ENCODE measurements at regions not wholly inside any gene's neighbourhood (a gene's known extent, or its start where the extent isn't known, plus 50 kb on each side); places are given as distances from the start of the nearest gene placed in this dataset.

GRCh38 chr7:67786021-67786420 lies 789.4 kb downstream of the TYW1 start:
- peaks cover 0 to 5% (median 0%) of the 10 kb centered on the region in 3 donors for H3K27me3 ChIP-seq
- DNase-seq (no peak), ATAC-seq (no peak)
- TF ChIP-seq POLR2A (IDR thresholded peaks at IDR 0.05) (no peak), CTCF (IDR thresholded peaks at IDR 0.05 in 4 of 5, conservative IDR thresholded peaks at IDR 0.05 in 1 of 5) (no peak)
- no peaks in the 10 kb centered on the region for H3K36me3 ChIP-seq
- no peak overlapping the region for H3K27ac ChIP-seq
- no peaks in the 10 kb centered on the region for H3K4me1 ChIP-seq
- intact Hi-C loops (cut with DNase I; ENCODE audit: low total_unique reads), result no loop called here
- no peak overlapping the region for H3K4me3 ChIP-seq
- in situ Hi-C loops (cut with MboI; ENCODE audit: low sequenced_read_pairs in 4 of 4), result no loop called here
- no peaks in the 10 kb centered on the region for H3K9me3 ChIP-seq

GRCh38 chr7:67788669-67789068 lies 792.0 kb downstream of the TYW1 start:
- H3K4me1 ChIP-seq, result no peaks in the 10 kb centered on the region
- in situ Hi-C loops (cut with MboI; ENCODE audit: low sequenced_read_pairs in 4 of 4) (no loop called here), intact Hi-C loops (cut with DNase I; ENCODE audit: low total_unique reads) (no loop called here)
- DNase-seq, result no peak
- H3K36me3 ChIP-seq, result no peaks in the 10 kb centered on the region
- no peaks in the 10 kb centered on the region for H3K9me3 ChIP-seq
- ATAC-seq, result no peak
- H3K27me3 ChIP-seq, result peaks cover 0 to 5% (median 0%) of the 10 kb centered on the region in 3 donors
- TF ChIP-seq CTCF (IDR thresholded peaks at IDR 0.05 in 4 of 5, conservative IDR thresholded peaks at IDR 0.05 in 1 of 5), result no peak
- no peak for TF ChIP-seq POLR2A (IDR thresholded peaks at IDR 0.05)
- H3K27ac ChIP-seq, result no peak overlapping the region
- no peak overlapping the region for H3K4me3 ChIP-seq

DNA sequence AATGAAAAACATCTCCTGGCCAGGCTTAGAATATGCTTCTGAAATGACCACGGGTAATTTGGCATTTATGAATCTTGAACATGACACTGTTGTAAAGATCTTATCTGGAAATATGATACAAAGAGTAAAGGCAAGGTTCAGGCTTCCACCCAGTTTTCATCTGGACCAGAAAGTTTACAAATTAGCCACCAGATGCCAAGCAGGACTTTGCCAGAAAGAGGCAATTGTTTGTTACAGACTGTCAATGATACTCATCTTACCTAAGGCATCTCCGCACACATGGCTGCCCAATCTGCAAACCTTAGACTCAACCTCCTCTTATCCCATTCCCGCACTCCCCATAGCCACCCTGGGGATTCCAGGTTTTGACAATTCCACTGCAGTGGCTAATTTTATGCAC lies 795.3 kb downstream of the TYW1 start:
- Histone ChIP-seq H3K4me1 (no peaks in the 10 kb centered on the region), H3K27ac (no peak overlapping the region), H3K9me3 (no peaks in the 10 kb centered on the region), H3K36me3 (no peaks in the 10 kb centered on the region), H3K27me3 (peaks cover 0 to 5% (median 0%) of the 10 kb centered on the region in 3 donors), H3K4me3 (no peak overlapping the region)
- TF ChIP-seq CTCF (IDR thresholded peaks at IDR 0.05 in 4 of 5, conservative IDR thresholded peaks at IDR 0.05 in 1 of 5) (no peak), POLR2A (IDR thresholded peaks at IDR 0.05) (no peak)
- in situ Hi-C loops (cut with MboI; ENCODE audit: low sequenced_read_pairs in 4 of 4), result no loop called here
- intact Hi-C loops (cut with DNase I; ENCODE audit: low total_unique reads), result no loop called here
- DNase-seq, result no peak
- ATAC-seq, result no peak

GRCh38 chr7:67794544-67794943 lies 797.9 kb downstream of the TYW1 start:
- DNase-seq (no peak), ATAC-seq (no peak)
- no peak for TF ChIP-seq CTCF (IDR thresholded peaks at IDR 0.05 in 4 of 5, conservative IDR thresholded peaks at IDR 0.05 in 1 of 5)
- TF ChIP-seq POLR2A (IDR thresholded peaks at IDR 0.05), result no peak
- no peaks in the 10 kb centered on the region for H3K4me1 ChIP-seq
- in situ Hi-C loops (cut with MboI; ENCODE audit: low sequenced_read_pairs in 4 of 4), result no loop called here
- H3K27me3 ChIP-seq, result no peaks in the 10 kb centered on the region
- intact Hi-C loops (cut with DNase I; ENCODE audit: low total_unique reads), result no loop called here
- H3K4me3 ChIP-seq, result no peak overlapping the region
- no peaks in the 10 kb centered on the region for H3K9me3 ChIP-seq
- no peaks in the 10 kb centered on the region for H3K36me3 ChIP-seq
- no peak overlapping the region for H3K27ac ChIP-seq

- TF ChIP-seq POLR2A (IDR thresholded peaks at IDR 0.05) (no peak), CTCF (IDR thresholded peaks at IDR 0.05 in 4 of 5, conservative IDR thresholded peaks at IDR 0.05 in 1 of 5) (no peak)
- Histone ChIP-seq H3K27me3 (no peaks in the 10 kb centered on the region), H3K4me3 (no peak overlapping the region), H3K9me3 (no peaks in the 10 kb centered on the region), H3K27ac (no peak overlapping the region), H3K36me3 (no peaks in the 10 kb centered on the region), H3K4me1 (no peaks in the 10 kb centered on the region)
- ATAC-seq (no peak), DNase-seq (no peak)
- intact Hi-C loops (cut with DNase I; ENCODE audit: low total_unique reads) (no loop called here), in situ Hi-C loops (cut with MboI; ENCODE audit: low sequenced_read_pairs in 4 of 4) (no loop called here)
Observed at GRCh38 chr7:67803789-67804188, 807.2 kb downstream of the TYW1 start.

Measured in gastrocnemius medialis (tissue), 4 donors.